Left lung (tissue), 4 donors: ENCODE measurements at regions not wholly inside any gene's neighbourhood (a gene's known extent, or its start where the extent isn't known, plus 50 kb on each side); places are given as distances from the start of the nearest gene placed in this dataset.

Source experiments
- ATAC-seq: fragments of 200-7000 bp; cut with Tn5 transposase; one replicate; pipeline ENCODE4 v1.9.1; 2020; ENCODE audit warnings: moderate library complexity
- DNase-seq, 4 donors: peaks; one replicate each; pipeline ENCODE4 v3.0.0-alpha.2; 2013 to 2020
- H3K27ac ChIP-seq, 2 donors: fragments of 200-600 bp; sonication (generic) in 1 of 2; one replicate each; pipeline versions ENCODE4 v1.5.0 to v1.8.0; 2020 to 2021
- H3K27me3 ChIP-seq, 2 donors: fragments of 200-600 bp; sonication (generic) in 1 of 2; one replicate each; pipeline versions ENCODE4 v1.5.0 to v1.8.0; 2020 to 2021
- H3K36me3 ChIP-seq, 2 donors: fragments of 200-600 bp; sonication (generic) in 1 of 2; one replicate each; pipeline versions ENCODE4 v1.5.0 to v1.8.0; 2020 to 2021
- H3K4me1 ChIP-seq, 2 donors: fragments of 200-600 bp; one replicate each; pipeline ENCODE4 v1.8.0; 2021
- H3K4me3 ChIP-seq, 2 donors: fragments of 200-600 bp; sonication (generic) in 1 of 2; one replicate each; pipeline versions ENCODE4 v1.5.0 to v1.8.0; 2020 to 2021; ENCODE audit warnings: mild to moderate bottlenecking in 1 of 2
- H3K9me3 ChIP-seq, 2 donors: fragments of 200-600 bp; sonication (generic) in 1 of 2; one replicate each; pipeline versions ENCODE4 v1.5.0 to v1.8.0; 2020 to 2021
- intact Hi-C, 2 donors: fragments of 100-400 bp; cut with DNase I; formaldehyde crosslinking; loops; one replicate each; pipeline versions ENCODE4 v1.11.2 to v1.14.2; 2022
- TF ChIP-seq, protein P1 (sequence below), 2 donors: fragments of 200-600 bp; sonication (generic) in 1 of 2; IDR thresholded peaks; one replicate each; pipeline versions ENCODE4 v1.5.0 to v1.8.0; 2021; ENCODE audit warnings: antibody characterized with exemption in 2 of 2
- donor health status: DM: no; HTN: yes; CAD: no.
- donor health status: DM: no; HTN: no; CAD: no.

DNA sequence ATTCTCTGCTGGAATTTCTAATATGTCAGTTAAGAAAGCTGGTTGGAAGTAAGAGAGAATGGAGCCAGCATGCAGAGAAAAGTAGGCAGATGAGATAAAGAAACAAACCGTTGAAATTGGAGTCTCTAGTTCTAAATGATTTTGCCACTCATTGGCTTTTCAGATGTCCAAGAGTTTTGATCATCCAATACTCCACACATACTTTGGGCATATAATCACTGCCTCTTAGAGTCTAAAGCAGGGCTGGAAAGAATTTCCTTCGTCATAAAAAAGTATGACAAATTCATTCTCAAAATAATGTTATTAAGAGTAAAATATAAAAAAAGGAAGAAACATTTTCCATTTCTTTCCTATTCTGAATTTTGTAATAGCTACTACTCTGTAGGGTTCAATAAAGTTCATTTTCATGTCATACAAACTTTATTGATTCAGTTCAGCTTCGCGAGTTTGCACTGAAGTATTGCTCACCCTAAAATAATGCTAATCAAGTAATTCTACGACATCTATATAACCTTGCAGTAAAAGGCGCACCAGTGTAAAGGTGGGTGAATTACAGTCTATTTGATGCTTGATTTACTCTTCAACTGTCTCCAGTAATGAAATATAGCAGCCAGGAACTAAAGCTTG lies 1556.6 kb downstream of the NCAM2 start:
- intact Hi-C loops, result no loop called here
- no peaks in the 10 kb centered on the region for H3K36me3 ChIP-seq
- H3K27ac ChIP-seq, result no peak overlapping the region
- no peak overlapping the region for H3K4me3 ChIP-seq
- H3K4me1 ChIP-seq, result no peaks in the 10 kb centered on the region
- DNase-seq (no peak), ATAC-seq (no peak)
- H3K9me3 ChIP-seq, result peaks cover 0 to under 1% of the 10 kb centered on the region in 2 donors
- TF ChIP-seq, protein P1, sequence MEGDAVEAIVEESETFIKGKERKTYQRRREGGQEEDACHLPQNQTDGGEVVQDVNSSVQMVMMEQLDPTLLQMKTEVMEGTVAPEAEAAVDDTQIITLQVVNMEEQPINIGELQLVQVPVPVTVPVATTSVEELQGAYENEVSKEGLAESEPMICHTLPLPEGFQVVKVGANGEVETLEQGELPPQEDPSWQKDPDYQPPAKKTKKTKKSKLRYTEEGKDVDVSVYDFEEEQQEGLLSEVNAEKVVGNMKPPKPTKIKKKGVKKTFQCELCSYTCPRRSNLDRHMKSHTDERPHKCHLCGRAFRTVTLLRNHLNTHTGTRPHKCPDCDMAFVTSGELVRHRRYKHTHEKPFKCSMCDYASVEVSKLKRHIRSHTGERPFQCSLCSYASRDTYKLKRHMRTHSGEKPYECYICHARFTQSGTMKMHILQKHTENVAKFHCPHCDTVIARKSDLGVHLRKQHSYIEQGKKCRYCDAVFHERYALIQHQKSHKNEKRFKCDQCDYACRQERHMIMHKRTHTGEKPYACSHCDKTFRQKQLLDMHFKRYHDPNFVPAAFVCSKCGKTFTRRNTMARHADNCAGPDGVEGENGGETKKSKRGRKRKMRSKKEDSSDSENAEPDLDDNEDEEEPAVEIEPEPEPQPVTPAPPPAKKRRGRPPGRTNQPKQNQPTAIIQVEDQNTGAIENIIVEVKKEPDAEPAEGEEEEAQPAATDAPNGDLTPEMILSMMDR (IDR thresholded peaks at IDR 0.05), result no peak
- no peaks in the 10 kb centered on the region for H3K27me3 ChIP-seq

DNA sequence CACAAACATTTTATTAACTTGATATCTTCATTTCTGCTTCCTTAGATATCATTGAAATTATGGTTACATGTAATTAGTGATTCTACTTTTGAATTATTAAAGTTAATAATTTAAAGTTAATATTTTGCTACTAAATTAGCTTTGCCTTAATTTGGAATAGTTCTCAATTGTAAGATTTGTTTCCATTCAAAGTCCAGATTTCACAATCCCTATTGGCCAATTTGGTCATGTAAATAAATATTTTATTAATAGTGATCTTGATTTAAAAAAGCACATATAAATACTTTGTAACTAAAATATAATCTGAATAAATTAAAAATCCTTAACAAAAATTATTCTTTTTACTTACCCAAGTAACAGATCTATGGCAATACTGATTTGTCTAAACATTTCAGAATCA lies 1558.6 kb downstream of the NCAM2 start:
- no peaks in the 10 kb centered on the region for H3K36me3 ChIP-seq
- H3K4me3 ChIP-seq, result no peak overlapping the region
- H3K4me1 ChIP-seq, result no peaks in the 10 kb centered on the region
- no peaks in the 10 kb centered on the region for H3K27me3 ChIP-seq
- DNase-seq, result no peak
- TF ChIP-seq, protein P1 (IDR thresholded peaks at IDR 0.05), result no peak
- H3K27ac ChIP-seq, result no peak overlapping the region
- intact Hi-C loops, result no loop called here
- no peak for ATAC-seq
- peaks cover 0 to 3% of the 10 kb centered on the region in 2 donors for H3K9me3 ChIP-seq

DNA sequence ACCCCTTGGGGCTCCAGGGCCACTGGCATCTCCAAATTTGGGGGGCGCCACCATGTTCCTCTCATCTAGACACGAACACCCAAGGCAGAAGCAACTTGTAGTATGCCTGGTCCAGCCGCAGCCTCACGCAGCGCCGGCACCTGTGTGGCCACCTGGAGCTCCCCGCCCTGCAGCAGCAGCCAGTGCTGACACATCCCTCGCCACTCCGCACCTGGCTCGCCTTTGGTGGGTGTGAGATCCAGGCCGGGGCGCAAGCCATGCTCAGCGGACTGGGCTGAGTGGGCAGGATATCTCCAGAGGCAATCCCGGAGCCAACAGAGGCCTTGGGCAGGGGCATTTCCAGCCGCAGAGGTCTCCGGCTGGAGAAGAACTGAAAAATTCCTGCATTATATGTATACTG lies 1563.7 kb downstream of the NCAM2 start:
- no peak overlapping the region for H3K27ac ChIP-seq
- no peaks in the 10 kb centered on the region for H3K4me1 ChIP-seq
- peak in 1 of 4 donors; percentile 72 for DNase-seq
- no peaks in the 10 kb centered on the region for H3K27me3 ChIP-seq
- peaks cover 0 to 3% of the 10 kb centered on the region in 2 donors for H3K9me3 ChIP-seq
- no peaks in the 10 kb centered on the region for H3K36me3 ChIP-seq
- ATAC-seq, result no peak
- TF ChIP-seq, protein P1 (IDR thresholded peaks at IDR 0.05), result no peak
- H3K4me3 ChIP-seq, result no peak overlapping the region
- intact Hi-C loops, result no loop called here

DNA sequence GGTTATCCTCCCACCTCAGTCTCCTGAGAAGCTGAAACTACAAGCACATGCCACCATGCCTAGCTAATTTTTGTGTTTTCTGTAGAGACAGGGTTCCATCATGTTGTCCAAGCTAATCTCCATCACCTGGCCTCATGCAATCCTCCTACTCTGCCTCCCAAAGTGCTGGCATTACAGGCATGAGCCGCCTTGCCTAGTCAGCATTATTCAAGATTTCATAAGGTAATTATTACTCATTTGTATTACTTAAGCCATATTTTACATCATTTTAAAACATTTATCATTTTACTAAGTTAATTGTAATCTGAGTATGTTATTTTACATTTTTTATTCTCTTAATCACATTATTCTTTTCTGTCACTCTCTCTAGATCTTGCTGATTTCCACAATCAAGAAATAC lies 1575.6 kb downstream of the NCAM2 start:
- H3K36me3 ChIP-seq, result no peaks in the 10 kb centered on the region
- H3K4me1 ChIP-seq, result no peaks in the 10 kb centered on the region
- TF ChIP-seq, protein P1 (IDR thresholded peaks at IDR 0.05), result no peak
- H3K9me3 ChIP-seq, result peaks cover 0 to 2% of the 10 kb centered on the region in 2 donors
- intact Hi-C loops, result no loop called here
- no peak overlapping the region for H3K27ac ChIP-seq
- H3K4me3 ChIP-seq, result no peak overlapping the region
- no peak for DNase-seq
- ATAC-seq, result no peak
- no peaks in the 10 kb centered on the region for H3K27me3 ChIP-seq

DNA sequence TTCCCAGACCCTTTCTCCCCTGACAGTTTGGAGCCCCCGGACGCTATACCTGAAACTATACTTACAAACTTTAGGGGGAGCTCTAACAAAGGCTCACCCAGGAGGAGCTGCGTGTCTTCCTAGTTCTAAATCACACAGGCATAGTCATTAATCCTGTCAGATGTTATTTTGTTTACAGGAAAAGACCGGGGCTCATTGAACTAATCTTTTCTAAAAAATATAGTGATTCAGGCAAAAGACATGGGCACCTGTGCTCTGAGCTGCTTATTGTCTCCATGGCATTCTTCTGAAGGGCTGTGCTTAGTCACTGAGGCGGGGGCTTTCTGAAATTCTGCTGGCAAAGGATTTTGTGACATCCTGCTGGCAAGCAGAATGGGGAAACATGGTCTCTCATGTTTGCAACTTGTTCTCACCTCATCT lies 1577.0 kb downstream of the NCAM2 start:
- no peak for DNase-seq
- TF ChIP-seq, protein P1 (IDR thresholded peaks at IDR 0.05), result peak in 1 of 2 donors; percentile 15
- Histone ChIP-seq H3K4me3 (no peak overlapping the region), H3K27ac (no peak overlapping the region), H3K4me1 (no peaks in the 10 kb centered on the region), H3K27me3 (no peaks in the 10 kb centered on the region), H3K9me3 (peaks cover 0 to 5% of the 10 kb centered on the region in 2 donors), H3K36me3 (no peaks in the 10 kb centered on the region)
- peak; percentile 24 for ATAC-seq
- intact Hi-C loops, result no loop called here
